ENCODE measurements at regions not wholly inside any gene's neighbourhood (a gene's known extent, or its start where the extent isn't known, plus 50 kb on each side); places are given as distances from the start of the nearest gene placed in this dataset.

- TF ChIP-seq, protein P1, sequence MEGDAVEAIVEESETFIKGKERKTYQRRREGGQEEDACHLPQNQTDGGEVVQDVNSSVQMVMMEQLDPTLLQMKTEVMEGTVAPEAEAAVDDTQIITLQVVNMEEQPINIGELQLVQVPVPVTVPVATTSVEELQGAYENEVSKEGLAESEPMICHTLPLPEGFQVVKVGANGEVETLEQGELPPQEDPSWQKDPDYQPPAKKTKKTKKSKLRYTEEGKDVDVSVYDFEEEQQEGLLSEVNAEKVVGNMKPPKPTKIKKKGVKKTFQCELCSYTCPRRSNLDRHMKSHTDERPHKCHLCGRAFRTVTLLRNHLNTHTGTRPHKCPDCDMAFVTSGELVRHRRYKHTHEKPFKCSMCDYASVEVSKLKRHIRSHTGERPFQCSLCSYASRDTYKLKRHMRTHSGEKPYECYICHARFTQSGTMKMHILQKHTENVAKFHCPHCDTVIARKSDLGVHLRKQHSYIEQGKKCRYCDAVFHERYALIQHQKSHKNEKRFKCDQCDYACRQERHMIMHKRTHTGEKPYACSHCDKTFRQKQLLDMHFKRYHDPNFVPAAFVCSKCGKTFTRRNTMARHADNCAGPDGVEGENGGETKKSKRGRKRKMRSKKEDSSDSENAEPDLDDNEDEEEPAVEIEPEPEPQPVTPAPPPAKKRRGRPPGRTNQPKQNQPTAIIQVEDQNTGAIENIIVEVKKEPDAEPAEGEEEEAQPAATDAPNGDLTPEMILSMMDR (IDR thresholded peaks at IDR 0.05; ENCODE audit: insufficient read depth, low read length) = no peak
- TF ChIP-seq, protein P2, sequence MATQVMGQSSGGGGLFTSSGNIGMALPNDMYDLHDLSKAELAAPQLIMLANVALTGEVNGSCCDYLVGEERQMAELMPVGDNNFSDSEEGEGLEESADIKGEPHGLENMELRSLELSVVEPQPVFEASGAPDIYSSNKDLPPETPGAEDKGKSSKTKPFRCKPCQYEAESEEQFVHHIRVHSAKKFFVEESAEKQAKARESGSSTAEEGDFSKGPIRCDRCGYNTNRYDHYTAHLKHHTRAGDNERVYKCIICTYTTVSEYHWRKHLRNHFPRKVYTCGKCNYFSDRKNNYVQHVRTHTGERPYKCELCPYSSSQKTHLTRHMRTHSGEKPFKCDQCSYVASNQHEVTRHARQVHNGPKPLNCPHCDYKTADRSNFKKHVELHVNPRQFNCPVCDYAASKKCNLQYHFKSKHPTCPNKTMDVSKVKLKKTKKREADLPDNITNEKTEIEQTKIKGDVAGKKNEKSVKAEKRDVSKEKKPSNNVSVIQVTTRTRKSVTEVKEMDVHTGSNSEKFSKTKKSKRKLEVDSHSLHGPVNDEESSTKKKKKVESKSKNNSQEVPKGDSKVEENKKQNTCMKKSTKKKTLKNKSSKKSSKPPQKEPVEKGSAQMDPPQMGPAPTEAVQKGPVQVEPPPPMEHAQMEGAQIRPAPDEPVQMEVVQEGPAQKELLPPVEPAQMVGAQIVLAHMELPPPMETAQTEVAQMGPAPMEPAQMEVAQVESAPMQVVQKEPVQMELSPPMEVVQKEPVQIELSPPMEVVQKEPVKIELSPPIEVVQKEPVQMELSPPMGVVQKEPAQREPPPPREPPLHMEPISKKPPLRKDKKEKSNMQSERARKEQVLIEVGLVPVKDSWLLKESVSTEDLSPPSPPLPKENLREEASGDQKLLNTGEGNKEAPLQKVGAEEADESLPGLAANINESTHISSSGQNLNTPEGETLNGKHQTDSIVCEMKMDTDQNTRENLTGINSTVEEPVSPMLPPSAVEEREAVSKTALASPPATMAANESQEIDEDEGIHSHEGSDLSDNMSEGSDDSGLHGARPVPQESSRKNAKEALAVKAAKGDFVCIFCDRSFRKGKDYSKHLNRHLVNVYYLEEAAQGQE (IDR thresholded peaks at IDR 0.05; ENCODE audit: insufficient replicate concordance, low read depth) = no peak
- TF ChIP-seq GABPA (IDR thresholded peaks at IDR 0.05; ENCODE audit: low read depth) = no peak
- TF ChIP-seq POLR2AphosphoS5 (IDR thresholded peaks at IDR 0.05; ENCODE audit: low read depth) = no peak
- TF ChIP-seq SPI1 (IDR thresholded peaks at IDR 0.05; ENCODE audit: borderline replicate concordance, low read depth) = no peak
These were observed 585.2 kb downstream of the TRAM1L1 start for GRCh38 chr4:116500225-116500624.

Data from HL-60 (cell line).